NOMO-1 treated with dmso at 0.1 percent for 144 hours (cell line): ENCODE measurements at regions not wholly inside any gene's neighbourhood (a gene's known extent, or its start where the extent isn't known, plus 50 kb on each side); places are given as distances from the start of the nearest gene placed in this dataset.
"Not testable (repeated sequence)": the region's sequence is repeated elsewhere in the genome, so short reads cannot be mapped to it uniquely, and the experiment has no call there.

ENCODE experiments used
- DNase-seq: peaks from one replicate; lab custom pipeline; 2025; ENCODE audit not compliant: unreplicated experiment; lab: John Stamatoyannopoulos, UW

DNA sequence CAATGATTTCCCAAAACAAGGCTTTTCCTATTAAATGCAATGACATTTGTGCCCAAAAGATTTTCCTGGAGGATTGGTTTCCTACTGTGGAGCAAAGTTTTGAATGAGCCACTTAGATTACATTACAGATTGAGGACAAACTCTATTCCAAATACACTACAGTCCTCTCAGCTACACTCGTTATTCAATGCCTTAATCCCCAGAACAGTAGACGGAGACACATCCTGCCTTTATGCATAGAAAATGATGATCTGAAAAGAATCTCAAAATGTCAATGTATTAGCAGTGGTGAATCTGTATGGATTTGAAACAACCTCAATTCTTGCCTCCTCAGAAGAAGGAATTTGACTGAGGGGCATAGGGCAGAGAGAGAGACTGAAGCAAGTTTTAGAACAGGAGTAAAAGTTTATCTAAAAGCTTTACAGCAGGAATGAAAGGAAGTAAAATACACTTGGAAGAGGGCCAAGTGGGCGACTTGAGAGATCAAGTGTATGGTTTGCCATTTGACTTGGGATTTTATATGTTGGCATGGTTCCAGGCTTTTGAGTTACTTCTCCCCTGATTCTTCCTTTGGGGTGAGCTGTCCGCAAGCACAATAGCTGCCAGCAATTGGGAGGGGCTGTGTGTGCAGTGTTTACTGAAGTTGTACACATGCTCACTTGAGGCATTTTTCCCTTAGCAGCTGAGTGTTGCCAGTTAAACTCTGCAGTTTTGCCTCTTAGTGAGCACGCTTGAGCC is 891.9 kb upstream of the MBL2 start:
- DNase-seq, result no peak

DNA sequence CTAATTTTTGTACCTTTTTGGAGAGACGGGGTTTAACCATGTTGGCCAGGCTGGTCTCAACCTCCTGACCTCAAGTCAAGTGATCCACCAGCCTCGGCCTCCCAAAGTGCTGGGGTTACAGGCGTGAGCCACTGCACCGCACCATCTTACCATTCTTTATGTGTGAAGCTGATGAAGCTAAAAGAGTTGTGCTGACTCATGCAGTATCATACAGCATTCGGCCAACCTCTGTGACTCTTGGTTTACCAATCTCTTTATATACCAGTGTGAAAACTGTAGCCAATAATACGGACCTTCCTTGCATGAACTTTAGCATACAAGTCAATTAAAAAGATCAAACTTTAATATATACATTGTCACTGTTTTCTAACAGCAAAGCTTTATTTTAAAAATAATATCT is 878.2 kb upstream of the MBL2 start:
- DNase-seq, result no peak

DNA sequence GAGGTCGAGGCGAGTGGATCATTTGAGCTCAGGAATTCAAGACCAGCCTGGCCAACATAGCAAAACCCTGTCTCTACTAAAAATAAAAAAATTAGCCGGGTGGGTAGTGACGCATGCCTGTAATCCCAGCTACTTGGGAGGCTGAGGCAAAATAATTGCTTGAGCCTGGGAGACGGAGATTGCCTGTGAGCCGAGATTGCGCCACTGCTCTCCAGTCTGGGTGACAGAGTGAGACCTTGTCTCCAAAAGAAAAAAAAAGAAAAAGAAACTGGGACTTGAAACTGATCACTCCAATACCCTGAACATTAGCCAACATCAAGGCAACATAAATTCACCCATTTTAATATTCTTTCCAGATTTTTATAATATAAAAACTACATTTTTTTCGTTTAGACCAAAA is 874.6 kb upstream of the MBL2 start:
- not testable (repeated sequence) for DNase-seq

DNA sequence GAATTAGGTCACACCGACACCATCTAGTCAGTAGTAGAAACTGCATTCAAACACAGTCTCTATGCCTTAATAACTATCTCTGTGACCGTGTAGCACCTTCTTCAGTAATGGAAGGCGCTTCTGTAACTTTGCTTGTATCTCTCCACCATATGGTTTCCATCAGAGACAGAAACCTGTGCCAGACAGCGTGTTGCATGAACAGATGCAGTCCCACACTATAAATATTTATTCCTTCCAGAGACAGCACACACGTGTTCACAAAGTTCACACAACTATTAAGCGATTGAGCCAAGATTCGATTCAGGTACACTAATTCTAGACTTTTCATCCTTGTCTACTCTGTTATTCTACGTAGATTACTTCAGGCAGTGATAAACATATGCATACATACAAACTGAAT is 873.9 kb upstream of the MBL2 start:
- DNase-seq, result no peak

DNA sequence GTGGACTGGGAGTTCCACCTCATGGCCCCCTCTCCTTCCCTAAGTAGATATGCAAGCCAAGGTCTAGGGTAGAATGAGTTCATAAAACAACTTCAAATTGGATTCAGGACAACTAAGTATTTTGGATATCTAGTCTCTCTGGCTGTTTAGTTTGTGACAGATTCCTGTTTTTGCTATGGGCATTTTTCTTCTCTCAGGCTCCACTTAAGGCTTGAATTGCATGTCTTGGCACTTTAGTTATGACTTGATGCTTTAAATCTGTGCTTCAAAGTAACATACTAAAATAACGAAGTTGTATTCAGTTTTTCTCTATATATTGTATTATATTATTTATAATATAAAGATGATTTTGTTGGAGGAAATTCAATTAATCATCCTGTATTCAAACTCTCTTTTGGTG is 873.4 kb upstream of the MBL2 start:
- no peak for DNase-seq

DNA sequence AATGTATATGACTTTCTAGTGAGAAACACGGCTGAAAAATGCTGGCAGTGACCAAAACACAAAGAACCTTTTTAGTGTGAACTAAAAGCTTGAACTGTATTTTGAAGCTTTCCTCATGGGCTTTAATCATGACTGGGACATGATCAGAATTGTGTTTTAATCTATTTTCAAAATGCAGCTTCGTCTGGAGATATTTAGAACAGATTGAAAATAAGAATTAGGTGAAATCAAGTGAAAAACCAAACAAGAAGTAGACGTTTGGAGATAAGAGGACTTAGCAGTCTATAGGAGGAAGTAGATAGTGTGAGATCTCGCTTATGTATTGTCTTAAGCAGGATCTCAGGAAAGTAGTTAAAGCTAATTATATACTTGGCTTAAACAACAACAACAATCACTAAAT is 865.4 kb upstream of the MBL2 start:
- DNase-seq, result no peak

DNA sequence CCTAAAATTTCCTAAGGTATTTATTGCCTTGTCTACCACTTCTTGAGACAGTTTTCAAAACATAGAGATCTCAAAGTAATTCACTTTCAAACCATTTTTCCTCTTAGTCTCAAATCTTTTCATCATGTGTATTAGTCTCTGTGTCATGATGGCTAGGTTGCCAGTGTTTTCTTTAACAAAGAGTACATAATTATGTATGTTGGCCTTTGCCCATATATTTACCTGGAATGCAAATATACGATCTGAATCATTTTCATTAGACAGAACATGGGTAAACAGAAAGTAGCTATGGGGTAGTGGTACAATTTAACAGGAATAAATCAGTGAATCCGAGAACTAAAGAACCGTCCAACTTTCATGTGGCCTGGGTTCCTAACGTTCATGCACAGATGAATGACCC is 852.1 kb upstream of the MBL2 start:
- DNase-seq, result no peak

DNA sequence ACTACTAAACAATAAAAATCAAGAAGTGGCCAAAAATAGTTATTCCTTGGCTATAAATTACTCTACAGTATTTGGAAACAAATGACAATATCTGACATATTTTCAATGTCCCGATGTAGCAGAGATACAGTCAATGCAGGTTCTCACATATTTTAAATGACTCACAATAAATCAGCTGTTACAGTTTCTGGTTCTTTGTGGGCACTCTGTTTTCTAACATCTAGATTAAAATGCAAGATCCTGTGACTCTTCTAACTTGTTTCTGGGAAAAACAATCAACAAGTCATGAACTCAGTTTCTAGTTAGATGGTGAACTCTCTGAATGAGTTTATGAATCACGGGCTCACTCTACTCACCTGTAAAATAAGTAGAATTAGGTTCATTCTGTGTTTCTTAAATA is 849.6 kb upstream of the MBL2 start:
- DNase-seq, result no peak

DNA sequence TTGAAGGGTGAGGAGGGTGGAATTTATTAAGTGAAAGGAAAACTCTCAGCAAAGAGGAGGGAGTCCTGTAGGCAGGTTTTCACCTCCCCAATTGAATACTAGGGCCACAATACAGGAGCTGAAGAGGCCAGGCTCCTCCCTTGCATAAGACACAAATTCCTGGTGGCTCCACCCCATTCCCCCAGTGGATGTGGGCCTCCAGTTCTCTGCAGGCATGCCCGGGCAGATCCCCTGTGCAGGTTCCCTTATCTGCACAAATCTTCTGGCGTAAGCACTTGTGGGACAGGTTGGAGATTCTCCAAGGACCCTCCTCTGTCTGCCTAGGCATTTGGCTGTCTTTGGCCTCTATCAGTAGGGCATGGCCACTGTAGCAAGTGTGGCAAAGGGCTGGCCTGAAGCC is 847.1 kb upstream of the MBL2 start:
- DNase-seq, result no peak

DNA sequence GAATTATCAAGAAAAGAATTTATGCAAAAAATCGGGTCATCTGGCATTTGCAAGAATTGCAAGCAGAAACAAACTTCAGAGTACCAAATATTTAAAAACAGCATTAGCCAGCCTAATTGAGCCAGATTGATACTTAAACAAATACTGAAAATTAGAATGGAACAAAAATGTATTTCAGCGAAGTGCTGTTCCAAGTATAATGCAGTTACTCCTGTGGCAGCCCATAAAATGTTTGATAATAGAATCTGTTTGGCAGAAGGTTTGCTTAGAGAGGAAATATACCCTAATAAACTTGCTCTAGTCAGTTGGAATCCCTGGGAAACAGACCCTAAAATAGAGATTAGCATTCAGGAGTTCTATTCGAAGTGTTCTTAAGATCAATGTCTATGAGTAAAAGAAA is 835.1 kb upstream of the MBL2 start:
- no peak for DNase-seq

DNA sequence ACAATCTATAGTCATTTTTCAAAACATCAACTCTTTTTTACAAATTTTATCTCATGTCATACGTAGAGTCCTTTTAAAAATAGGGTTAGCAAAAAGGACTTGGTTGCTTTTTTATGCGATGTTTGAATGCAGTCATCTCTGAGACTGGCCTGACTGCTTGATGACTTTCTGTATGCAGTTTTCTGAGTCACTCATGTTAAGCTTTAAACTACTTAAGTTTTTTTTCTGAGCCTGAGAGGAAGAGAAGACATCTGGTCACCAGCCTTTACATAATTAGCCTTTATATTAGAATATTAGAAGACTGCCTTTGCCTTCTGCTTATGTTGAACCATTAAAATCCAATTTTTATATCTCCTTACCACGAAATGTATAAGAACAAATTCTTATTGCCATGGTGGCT is 834.4 kb upstream of the MBL2 start:
- no peak for DNase-seq

DNA sequence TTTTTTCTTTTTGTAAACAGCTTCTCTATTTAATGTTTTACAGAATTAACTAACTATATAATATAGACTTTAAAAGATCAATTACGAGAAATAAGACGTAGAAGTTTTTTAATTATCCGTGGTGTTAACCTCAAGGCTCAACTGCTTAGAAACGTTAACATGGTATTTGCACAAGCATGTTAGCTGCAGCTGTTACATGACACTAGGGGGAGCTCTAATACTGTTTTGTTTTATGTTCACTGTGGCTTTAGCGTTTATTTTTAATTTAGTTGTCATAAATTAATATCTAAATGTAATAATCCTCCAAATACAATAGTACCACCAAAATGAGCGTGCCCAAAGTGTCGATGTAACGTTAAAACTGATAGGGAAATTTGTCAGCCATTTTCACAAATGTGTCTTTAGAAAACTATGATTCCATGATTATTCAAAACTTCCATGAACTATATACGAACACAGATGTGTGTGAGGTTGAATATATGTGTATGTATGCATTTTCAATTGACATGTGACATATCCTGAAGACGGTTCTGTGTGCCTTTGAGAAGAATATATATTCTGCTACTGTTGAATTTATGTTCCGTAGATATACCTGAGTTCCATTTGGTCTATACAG is 828.8 kb upstream of the MBL2 start:
- peak; percentile 0 for DNase-seq

DNA sequence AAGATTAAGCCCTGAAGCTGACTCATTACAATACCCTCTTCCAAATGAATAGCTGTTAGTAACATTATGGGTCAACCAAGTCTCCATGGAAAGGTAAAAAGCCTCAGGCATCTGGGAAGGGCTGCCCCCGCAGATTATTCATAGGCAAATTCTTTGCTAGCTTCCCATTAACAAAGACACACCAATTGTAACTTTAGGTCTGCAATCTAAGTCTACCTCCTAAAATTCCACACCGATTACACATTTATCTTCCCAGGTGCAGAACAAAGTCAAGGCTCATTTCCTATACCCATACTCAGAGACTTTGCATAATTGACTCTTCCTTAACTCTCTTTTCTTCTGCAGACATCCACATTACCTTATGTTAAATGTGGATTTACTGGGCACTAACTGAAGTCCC is 826.3 kb upstream of the MBL2 start:
- no peak for DNase-seq

DNA sequence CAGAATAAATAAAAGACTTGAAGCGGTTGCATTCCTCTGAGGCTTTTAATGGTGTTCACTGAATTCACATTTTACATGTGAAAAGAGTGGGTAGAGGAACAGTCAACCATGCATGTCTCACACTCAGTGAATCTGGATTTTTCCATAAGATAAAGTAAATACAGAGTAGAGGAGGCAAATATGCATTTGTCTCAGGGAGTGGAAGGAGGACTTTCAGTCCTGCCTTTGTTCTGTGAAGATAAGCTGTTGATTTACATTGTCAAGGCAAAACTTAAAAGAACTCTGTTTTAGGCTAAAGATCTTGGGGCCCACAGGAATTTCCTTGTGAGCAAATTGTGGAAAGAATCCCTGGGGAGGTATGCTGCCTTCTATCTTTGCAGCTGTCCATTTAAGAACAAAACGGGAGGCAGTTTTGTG is 825.3 kb upstream of the MBL2 start:
- DNase-seq, result no peak

DNA sequence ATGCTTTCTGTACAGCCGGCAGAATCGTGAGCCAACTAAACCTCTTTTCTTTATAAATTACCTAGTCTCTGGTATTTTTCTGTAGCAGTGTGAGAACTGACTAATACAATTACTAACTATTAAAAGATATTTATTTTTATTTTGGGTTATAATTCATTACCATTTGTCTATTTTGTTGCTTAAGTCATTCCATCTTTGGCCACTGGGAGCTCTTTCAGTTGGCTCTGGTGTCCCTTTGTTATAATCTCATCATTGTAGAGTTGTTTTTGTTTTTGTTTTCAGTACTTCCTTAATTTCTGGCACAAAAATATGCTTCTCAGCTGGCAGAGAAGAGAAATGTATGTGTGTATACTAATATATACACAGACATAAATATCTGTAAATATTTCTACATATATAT is 807.9 kb upstream of the MBL2 start:
- DNase-seq, result no peak

DNA sequence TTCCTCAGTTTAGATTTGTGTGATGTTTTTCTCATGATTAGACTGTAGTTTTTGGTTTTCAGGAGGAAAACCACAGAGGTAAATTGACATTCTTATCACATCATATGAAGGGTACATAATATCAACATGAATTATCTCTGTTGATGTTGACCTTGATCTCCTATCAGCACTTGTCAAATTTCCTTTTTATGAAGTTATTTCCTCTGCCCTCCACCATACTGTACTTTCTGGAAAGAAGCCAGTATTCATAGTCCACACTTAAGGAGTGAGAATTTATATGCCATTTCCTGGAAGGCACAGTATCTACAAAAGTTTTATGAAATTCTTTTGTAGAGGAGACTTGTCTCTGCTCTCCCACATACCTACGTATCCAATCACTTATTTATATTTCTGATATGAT is 807.2 kb upstream of the MBL2 start:
- DNase-seq, result no peak

DNA sequence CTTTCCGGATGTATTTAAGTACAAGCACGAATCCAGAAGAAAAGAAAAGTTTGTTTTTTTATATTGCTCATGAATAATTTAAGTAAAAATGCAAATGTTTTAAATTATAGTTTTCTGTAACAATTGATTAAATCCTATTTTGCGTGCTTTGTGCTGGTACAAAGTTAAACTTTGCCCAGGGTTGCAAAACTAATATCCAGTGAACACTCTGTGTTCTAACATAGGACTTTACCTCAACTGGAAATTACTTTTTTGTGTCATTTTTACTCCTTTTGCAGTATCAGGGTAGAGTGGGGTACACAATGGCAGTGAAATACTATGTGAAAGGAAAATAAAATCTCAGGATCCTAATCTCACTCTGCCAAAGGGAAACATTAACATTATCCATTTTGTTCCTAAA is 801.4 kb upstream of the MBL2 start:
- DNase-seq, result no peak

DNA sequence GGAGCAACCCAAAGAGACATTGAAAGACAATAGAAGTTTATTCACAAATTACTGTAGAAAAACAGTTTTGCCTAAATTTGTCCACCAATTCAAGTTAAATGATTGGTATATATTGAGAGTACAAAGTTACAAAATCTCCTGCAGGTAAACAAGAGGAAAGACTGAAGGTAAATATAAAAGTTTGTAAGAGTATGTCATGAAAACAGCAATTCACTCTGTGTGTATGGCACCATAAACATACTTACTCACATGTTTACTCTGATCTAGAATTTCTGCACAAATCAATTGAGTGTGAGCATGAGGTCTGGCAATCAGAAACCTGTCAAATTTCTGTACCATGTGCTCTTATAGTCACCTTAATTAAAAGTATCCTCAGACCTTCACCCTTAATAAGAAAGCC is 800.9 kb upstream of the MBL2 start:
- no peak for DNase-seq

DNA sequence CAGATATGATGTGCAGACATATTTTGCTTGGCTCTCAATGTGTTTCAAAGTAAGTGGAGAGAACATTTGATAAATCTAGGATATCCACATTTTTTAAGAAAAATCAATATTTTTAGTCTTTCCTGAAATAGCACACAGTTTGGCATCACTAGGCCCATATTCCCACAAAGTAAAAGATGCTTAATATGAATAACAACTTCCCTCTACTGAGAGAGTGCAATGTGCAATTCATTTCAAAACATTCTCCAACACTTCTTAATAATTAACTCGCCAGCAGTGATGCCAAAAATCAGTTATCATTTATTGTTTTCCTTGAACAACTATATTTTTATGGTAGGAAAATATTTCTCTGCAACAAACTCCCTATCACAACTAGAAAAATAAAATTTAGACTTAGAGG is 800.2 kb upstream of the MBL2 start:
- no peak for DNase-seq

DNA sequence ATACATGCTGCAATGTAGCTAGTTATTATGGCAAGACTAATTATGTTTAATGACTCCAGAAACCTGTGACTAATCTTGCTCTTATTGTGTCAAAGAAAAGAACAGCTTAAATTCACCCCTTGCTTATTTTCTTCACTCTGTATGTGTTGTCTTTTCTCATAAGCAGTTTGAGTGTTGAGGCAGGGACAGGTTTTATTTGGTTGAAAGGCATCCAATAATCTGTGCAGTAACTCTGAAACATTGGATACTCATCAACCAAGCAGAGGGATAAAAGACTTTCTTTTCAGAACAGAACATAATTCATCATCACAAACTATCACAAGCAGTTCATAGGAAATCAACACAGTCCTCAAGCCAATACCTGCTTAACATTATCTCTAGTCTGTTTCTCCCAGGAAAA is 797.6 kb upstream of the MBL2 start:
- no peak for DNase-seq

DNA sequence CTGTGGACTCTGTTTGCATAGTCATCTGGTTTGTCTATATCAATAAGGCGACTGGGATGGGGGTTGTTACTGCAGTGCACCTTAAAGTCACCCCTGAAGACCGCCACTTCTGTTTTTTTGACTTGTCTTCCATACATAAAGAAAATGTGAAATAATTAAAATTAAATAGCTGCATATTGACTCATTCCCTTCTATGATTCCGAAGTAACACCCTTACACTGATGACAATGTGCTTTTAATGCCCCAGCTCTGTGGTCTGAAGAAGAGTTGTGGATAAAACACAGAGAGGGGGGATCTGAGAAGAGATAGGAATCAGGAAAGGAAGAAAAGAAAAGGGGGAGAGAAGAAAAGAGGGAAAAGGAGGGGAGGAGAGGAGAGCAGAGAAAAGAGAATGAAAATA is 796.9 kb upstream of the MBL2 start:
- DNase-seq, result no peak

DNA sequence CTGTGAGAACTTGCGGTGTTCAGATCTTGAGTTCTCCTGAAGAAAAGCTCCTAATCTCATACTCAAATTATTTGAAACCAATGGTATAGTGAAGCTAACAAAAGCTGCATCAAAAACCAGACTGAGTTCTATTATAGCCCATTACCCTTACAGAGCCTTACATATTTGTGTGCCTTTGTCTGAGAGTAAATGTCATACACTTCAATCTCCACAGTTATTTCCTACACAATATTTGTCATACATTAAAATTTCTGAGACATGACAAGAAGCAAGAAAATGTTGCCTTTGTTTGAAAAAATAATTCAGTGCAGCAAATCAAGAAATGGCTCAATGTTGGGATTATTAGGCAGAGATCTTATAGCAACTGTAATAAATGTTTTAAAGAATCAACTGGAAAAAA is 776.1 kb upstream of the MBL2 start:
- DNase-seq, result no peak

DNA sequence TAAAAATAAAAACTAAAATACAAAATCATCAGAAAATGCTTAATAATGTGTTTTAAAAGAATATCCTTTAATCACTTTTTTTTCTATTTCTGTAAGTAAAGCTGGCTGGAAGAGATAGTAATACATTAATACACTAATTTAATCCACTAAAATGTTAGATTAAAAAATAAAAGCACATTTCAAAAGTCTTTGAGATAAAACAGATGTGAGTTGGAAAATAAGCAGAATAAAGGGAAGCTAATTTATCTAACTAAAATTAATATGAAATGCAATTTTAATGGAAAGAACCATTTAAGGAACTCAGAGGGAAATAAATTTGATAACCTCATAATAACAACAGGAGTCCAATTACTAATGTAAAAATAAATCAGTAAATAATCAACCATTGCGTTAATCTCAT is 774.8 kb upstream of the MBL2 start:
- no peak for DNase-seq
